ENCODE measurements at regions not wholly inside any gene's neighbourhood (a gene's known extent, or its start where the extent isn't known, plus 50 kb on each side); places are given as distances from the start of the nearest gene placed in this dataset.

DNA sequence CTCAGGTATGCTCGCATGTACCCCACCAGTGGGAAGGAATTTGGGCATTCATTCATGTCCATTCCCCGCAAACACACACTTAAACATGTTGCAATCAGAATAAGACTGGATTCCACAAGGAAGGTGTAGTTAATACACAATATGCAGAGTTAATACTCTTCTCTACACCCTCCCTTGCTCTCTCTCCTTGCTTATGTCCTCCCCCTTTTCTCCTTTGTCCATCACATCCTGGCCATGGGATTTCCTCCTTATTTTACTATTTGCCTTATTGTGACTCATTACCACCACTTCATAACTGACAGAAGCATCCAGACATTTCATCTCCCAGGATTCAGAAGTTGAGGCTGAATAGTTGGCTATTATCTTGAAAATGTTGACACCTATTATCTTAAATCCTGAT lies 473.8 kb upstream of the SPHKAP start:
- TF ChIP-seq POLR2A (IDR thresholded peaks at IDR 0.05) (no peak), CTCF (IDR thresholded peaks at IDR 0.05) (no peak), POLR2AphosphoS5 (IDR thresholded peaks at IDR 0.05) (no peak)
